Epithelial cell of proximal tubule (primary cell): ENCODE measurements at regions not wholly inside any gene's neighbourhood (a gene's known extent, or its start where the extent isn't known, plus 50 kb on each side); places are given as distances from the start of the nearest gene placed in this dataset.

ENCODE experiments used
- DNase-seq: peaks from one replicate; pipeline ENCODE4 v3.0.0-alpha.2; 2011; ENCODE audit warnings: low read depth
- H3K4me3 ChIP-seq: 2 replicates; pipeline ENCODE4 v1.5.1; 2011; ENCODE audit warnings: low read depth, mild to moderate bottlenecking, low read length
- TF ChIP-seq, protein P1 (sequence below): conservative IDR thresholded peaks from 2 replicates; pipeline ENCODE4 v1.5.1; 2012; ENCODE audit warnings: low read depth, mild to moderate bottlenecking, low read length

GRCh38 chr3:31277582-31277981 is 255.1 kb upstream of the STT3B start:
- TF ChIP-seq, protein P1, sequence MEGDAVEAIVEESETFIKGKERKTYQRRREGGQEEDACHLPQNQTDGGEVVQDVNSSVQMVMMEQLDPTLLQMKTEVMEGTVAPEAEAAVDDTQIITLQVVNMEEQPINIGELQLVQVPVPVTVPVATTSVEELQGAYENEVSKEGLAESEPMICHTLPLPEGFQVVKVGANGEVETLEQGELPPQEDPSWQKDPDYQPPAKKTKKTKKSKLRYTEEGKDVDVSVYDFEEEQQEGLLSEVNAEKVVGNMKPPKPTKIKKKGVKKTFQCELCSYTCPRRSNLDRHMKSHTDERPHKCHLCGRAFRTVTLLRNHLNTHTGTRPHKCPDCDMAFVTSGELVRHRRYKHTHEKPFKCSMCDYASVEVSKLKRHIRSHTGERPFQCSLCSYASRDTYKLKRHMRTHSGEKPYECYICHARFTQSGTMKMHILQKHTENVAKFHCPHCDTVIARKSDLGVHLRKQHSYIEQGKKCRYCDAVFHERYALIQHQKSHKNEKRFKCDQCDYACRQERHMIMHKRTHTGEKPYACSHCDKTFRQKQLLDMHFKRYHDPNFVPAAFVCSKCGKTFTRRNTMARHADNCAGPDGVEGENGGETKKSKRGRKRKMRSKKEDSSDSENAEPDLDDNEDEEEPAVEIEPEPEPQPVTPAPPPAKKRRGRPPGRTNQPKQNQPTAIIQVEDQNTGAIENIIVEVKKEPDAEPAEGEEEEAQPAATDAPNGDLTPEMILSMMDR: no peak
- H3K4me3 ChIP-seq: no peak overlapping the region
- DNase-seq: no peak

DNA sequence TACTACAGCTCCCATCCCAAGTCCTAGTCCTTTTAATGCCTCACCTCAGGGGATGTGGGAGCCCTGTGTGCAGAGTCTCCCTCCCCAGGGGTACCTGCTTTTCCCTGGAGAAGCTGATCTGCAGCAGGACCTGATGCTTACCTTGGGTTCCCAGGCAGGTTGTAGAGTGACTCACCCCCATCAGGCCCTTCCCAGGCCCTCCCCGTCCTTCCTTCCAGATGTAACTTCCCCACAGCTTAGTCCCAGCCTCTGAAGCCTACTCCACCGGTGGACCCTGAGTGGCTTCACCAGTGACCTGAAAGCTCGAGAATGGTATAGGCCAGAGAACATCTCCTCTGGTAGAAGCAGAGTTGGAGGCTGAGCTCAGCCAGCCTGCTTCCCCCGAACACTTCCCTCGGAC is 254.2 kb upstream of the STT3B start:
- no peak overlapping the region for H3K4me3 ChIP-seq
- DNase-seq: no peak
- TF ChIP-seq, protein P1: no peak

GRCh38 chr3:31284776-31285175 is 247.9 kb upstream of the STT3B start:
- no peak overlapping the region for H3K4me3 ChIP-seq
- no peak for DNase-seq
- TF ChIP-seq, protein P1: no peak

DNA sequence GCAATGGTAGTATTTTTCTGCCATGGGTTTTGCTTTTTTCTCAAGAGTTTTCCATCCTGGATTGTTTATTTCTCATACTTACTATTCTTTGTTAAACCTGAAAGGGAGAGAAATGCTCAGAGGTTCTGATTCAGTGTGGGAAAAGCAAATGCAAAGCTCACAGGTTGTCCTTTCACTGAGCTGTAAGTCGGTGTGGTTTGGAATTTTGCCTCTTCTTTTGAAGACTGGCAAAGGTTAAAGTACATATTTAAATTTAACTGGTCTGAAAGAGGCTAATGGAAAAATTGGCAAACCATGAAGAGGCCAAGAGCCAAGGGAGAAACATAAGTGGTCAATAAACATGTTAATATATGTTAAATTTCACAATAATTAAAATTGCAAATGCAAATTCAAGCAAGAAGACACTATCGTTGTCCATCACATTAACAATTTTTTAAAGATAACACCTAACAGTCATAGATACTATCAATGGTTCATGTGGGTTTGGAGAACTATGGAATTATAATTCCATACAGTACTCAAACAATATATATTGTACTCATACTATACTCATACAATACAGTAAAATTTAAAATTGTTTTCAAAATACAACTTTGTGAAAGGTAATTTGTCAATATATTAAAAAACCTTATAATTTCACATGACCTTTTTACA is 246.8 kb upstream of the STT3B start:
- TF ChIP-seq, protein P1: no peak
- DNase-seq: no peak

GRCh38 chr3:31288224-31288623 is 244.5 kb upstream of the STT3B start:
- TF ChIP-seq, protein P1: no peak
- no peak overlapping the region for H3K4me3 ChIP-seq
- DNase-seq: no peak

More for the DNA sequence above, 246.8 kb upstream of the STT3B start:
- no peak overlapping the region for H3K4me3 ChIP-seq

DNA sequence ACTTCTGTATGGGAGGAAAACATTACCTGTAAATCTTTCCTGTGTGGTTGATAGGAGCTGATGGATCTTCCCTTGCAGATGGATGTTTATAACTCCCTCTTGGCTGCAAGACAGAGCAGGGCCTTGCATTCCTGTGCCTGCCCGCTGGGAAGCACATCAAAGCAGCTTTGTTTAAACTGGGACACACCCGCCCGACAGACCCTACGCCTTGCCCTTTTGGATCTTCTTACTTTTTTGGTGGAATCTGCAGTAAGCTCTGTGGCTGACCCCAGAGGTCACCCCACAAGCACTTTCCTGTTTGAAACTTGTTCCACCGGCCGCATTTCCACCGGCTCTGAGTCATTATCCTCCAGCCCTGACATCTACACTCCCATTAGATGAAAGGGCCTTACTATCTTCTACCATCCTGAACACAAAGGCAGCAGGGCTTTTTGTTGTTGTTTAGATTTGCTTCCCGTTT is 244.1 kb upstream of the STT3B start:
- H3K4me3 ChIP-seq: no peak overlapping the region
- TF ChIP-seq, protein P1: no peak
- no peak for DNase-seq

GRCh38 chr3:31289584-31289983 is 243.1 kb upstream of the STT3B start:
- H3K4me3 ChIP-seq: no peak overlapping the region
- no peak for DNase-seq
- TF ChIP-seq, protein P1: no peak
